MCF 10A (cell line): ENCODE measurements at regions not wholly inside any gene's neighbourhood (a gene's known extent, or its start where the extent isn't known, plus 50 kb on each side); places are given as distances from the start of the nearest gene placed in this dataset.

Source experiments
- BruUV-seq: library from RNA; stranded (reverse); fragments of 400-500 nt; replicated peaks from 2 replicates; lab custom pipeline; 2021; lab: Mats Ljungman, UMichigan
- CTCF ChIA-PET: fragments of 300-600 bp; sonication (Branson Sonifier 250); formaldehyde crosslinking; extraction: SDS; loops from one replicate; lab custom pipeline; 2021; ENCODE audit warnings: antibody characterized with exemption, inconsistent platforms; lab: Yijun Ruan, JAX
- POLR2A ChIA-PET: fragments of 300-600, 350-650 bp; sonication (Branson Sonifier 250); formaldehyde crosslinking; extraction: SDS; loops from one replicate; lab custom pipeline; 2020; ENCODE audit warnings: antibody characterized with exemption, inconsistent platforms; lab: Yijun Ruan, JAX
- DNase-seq: peaks from one replicate; pipeline ENCODE4 v3.0.0-alpha.2; 2018; ENCODE audit not compliant: unreplicated experiment
- H3K27ac Mint-ChIP-seq: one replicate; pipeline ENCODE4 v1.8.0; 2022; ENCODE audit warnings: mild to moderate bottlenecking, low read depth, mixed read lengths; ENCODE audit not compliant: unreplicated experiment
- H3K27me3 Mint-ChIP-seq: one replicate; pipeline ENCODE4 v1.8.0; 2022; ENCODE audit warnings: mixed read lengths; ENCODE audit not compliant: insufficient read depth, unreplicated experiment
- H3K36me3 Mint-ChIP-seq: one replicate; pipeline ENCODE4 v1.8.0; 2022; ENCODE audit warnings: mild to moderate bottlenecking, moderate library complexity, mixed read lengths; ENCODE audit not compliant: insufficient read depth, unreplicated experiment
- H3K4me1 Mint-ChIP-seq: one replicate; pipeline ENCODE4 v1.8.0; 2022; ENCODE audit warnings: mixed read lengths; ENCODE audit not compliant: insufficient read depth, unreplicated experiment
- H3K4me3 Mint-ChIP-seq: one replicate; pipeline ENCODE4 v1.8.0; 2022; ENCODE audit warnings: mild to moderate bottlenecking, moderate library complexity, mixed read lengths; ENCODE audit not compliant: unreplicated experiment
- H3K9me3 Mint-ChIP-seq: one replicate; pipeline ENCODE4 v1.8.0; 2022; ENCODE audit warnings: mixed read lengths; ENCODE audit not compliant: unreplicated experiment
- intact Hi-C: fragments of 100-400 bp; cut with micrococcal nuclease; formaldehyde crosslinking; loops from 2 replicates; pipeline ENCODE4 v1.14.1; 2022
- TF ChIP-seq, protein P1 (sequence below): fragments of 200-600 bp; IDR thresholded peaks from one replicate; pipeline ENCODE4 v1.8.0; 2022; ENCODE audit warnings: antibody characterized with exemption, mild to moderate bottlenecking; ENCODE audit not compliant: unreplicated experiment

DNA sequence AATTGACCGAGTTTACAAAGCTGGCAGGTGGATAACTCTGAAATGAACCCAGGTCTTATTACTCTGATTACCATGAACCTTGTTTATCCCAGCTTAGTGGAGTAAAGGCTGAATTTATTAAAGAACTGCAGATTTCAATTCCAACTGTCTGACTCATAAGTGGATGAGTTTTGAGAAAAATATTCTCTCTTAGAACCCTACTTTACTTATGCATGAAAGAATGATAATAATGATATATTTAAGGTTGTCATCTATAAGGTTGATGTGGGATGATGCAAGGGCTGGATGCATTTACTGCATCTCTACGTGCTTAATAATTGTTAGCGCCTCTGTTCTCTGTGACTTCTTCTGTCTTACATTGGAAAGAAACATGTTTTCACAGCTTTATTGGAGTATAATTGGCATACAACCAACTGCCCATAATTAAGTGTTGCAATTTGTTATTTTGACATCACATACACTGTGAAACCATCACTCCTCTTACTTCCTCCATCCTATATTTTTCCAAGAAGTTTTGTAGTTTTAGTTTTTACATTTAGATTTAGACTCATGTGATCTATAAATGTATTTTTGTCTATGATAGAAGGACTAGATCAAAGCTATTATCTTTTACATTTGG, 771.2 kb upstream of the ARRDC4 start:
- Mint-ChIP-seq H3K9me3 (no peaks in the 10 kb centered on the region), H3K4me3 (no peak overlapping the region), H3K27me3 (peaks cover 31% of the 10 kb centered on the region), H3K4me1 (peaks cover 7% of the 10 kb centered on the region), H3K27ac (no peak overlapping the region), H3K36me3 (no peaks in the 10 kb centered on the region)
- CTCF ChIA-PET: no interaction called here
- intact Hi-C loops: no loop called here
- DNase-seq: no peak
- POLR2A ChIA-PET: no interaction called here
- no TSS peak for BruUV-seq
- TF ChIP-seq, protein P1, sequence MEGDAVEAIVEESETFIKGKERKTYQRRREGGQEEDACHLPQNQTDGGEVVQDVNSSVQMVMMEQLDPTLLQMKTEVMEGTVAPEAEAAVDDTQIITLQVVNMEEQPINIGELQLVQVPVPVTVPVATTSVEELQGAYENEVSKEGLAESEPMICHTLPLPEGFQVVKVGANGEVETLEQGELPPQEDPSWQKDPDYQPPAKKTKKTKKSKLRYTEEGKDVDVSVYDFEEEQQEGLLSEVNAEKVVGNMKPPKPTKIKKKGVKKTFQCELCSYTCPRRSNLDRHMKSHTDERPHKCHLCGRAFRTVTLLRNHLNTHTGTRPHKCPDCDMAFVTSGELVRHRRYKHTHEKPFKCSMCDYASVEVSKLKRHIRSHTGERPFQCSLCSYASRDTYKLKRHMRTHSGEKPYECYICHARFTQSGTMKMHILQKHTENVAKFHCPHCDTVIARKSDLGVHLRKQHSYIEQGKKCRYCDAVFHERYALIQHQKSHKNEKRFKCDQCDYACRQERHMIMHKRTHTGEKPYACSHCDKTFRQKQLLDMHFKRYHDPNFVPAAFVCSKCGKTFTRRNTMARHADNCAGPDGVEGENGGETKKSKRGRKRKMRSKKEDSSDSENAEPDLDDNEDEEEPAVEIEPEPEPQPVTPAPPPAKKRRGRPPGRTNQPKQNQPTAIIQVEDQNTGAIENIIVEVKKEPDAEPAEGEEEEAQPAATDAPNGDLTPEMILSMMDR: no peak

DNA sequence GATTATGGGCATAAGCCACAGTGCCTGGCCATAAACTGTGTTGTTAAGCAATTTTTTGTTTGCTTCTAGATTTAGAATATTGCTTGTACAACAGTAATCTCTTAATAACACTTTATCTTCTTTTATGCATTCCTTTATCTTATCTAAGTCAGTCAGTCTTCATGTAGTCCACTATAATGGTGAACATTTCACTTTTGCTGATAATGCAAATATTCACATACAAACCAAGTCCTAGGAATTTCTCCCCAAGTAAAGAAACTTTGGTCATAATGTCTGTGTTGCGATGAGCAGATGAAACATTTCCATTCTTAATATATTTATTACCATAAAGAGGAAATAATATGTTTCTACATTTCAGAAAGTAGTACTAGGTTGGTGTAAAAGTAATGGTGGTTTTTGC, 765.8 kb upstream of the ARRDC4 start:
- Mint-ChIP-seq H3K36me3 (no peaks in the 10 kb centered on the region), H3K9me3 (no peaks in the 10 kb centered on the region)

DNA sequence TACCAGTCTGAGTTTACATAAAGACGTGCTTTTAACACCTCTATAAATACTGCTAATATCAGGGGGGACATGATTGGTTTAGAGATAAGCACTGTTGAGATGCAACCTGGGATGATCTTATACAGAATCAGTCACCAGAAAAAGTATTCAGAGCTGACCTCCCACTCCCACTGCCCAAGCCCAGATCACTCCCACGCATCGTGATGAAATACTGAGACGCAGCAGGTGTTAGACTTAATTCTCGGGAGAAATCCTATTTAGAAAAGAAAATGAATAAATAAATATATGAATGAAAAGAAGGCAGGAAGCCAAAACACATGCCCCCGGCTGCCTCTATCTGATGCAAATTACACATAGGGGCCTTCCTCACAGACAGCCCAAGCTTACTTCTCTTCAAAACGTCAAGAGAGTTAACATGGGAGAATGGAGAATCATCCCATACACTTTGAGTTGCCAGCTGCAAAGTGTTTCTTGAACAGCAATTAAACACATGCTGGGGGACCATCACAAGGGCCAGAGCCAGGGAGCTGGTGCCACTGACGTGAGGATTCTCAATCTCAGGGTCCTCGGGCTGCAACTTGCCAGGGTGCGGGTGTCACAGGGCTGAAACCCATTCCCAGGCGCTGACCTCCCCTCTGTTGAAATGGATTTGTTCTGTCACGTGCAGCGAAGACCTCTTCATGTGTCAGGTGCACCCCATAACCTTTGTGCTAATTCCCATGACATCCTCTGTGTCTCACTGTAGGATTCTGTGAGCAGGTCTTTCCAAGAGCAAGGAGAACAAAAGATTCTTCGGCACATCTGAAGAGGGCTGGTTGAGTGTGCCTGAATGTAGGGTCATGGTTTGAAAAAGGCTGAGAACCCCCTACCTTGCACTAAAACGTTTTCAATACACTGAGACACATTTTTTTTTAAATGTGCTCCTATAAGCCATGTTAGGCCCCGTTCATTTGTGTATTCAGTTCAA, 764.2 kb upstream of the ARRDC4 start:
- Mint-ChIP-seq H3K4me1 (no peaks in the 10 kb centered on the region), H3K4me3 (no peak overlapping the region), H3K9me3 (no peaks in the 10 kb centered on the region), H3K36me3 (no peaks in the 10 kb centered on the region), H3K27me3 (peaks cover 22% of the 10 kb centered on the region), H3K27ac (no peak overlapping the region)
- ChIA-PET POLR2A (no interaction called here), CTCF (interaction anchor here (1.0 kb wide), 1 partner anchor 12 kb away, joined by 3 read pairs; no protein-coding TSS in a partner anchor)
- no peak for DNase-seq
- intact Hi-C loops: no loop called here
- BruUV-seq: no TSS peak
- TF ChIP-seq, protein P1: no peak

More for the DNA sequence above, 765.8 kb upstream of the ARRDC4 start:
- Mint-ChIP-seq H3K4me3 (no peak overlapping the region), H3K27ac (no peak overlapping the region), H3K4me1 (peaks cover under 1% of the 10 kb centered on the region), H3K27me3 (peaks cover 17% of the 10 kb centered on the region)
- TF ChIP-seq, protein P1: no peak
- intact Hi-C loops: no loop called here
- BruUV-seq: no TSS peak
- ChIA-PET CTCF (interaction anchor here (0.6 kb wide), 1 partner anchor 938 kb away, joined by 3 read pairs; no protein-coding TSS in a partner anchor), POLR2A (no interaction called here)
- no peak for DNase-seq

DNA sequence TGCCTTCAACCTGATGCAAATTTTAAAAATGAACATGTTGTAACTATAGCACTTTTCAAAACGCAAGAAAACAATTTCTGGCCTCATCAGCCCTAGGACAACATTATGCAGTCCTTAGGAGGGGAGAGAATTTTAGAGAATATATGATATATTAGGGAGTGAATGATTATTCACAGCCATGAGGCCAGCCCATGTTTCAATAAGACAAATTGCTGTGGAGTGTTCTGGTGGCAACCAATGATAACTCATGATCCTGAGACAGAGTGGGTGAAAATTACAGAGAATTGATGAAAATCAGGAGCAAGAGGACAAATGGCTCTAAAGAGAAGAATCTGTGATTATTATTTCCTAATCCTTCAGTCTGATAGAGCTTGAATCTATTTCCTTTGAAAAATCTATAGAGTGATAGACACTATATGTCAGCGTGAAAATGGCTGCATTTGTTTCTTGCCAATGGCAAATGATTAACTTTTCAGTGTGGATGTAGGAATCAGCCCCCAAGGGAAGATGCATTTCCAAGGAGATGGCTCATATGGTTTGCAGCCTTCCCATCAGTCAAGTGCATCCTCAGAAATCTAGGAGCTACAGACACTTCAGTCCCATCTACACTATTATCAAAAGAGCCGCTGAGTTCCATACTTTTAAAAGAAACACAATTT, 761.0 kb upstream of the ARRDC4 start:
- Mint-ChIP-seq H3K4me1 (no peaks in the 10 kb centered on the region), H3K4me3 (no peak overlapping the region), H3K27me3 (peaks cover 15% of the 10 kb centered on the region), H3K9me3 (no peaks in the 10 kb centered on the region), H3K36me3 (no peaks in the 10 kb centered on the region), H3K27ac (no peak overlapping the region)
- intact Hi-C loops: no loop called here
- ChIA-PET CTCF (no interaction called here), POLR2A (no interaction called here)
- TF ChIP-seq, protein P1: no peak
- no peak for DNase-seq
- no TSS peak for BruUV-seq
